ENCODE measurements at regions not wholly inside any gene's neighbourhood (a gene's known extent, or its start where the extent isn't known, plus 50 kb on each side); places are given as distances from the start of the nearest gene placed in this dataset.

DNA sequence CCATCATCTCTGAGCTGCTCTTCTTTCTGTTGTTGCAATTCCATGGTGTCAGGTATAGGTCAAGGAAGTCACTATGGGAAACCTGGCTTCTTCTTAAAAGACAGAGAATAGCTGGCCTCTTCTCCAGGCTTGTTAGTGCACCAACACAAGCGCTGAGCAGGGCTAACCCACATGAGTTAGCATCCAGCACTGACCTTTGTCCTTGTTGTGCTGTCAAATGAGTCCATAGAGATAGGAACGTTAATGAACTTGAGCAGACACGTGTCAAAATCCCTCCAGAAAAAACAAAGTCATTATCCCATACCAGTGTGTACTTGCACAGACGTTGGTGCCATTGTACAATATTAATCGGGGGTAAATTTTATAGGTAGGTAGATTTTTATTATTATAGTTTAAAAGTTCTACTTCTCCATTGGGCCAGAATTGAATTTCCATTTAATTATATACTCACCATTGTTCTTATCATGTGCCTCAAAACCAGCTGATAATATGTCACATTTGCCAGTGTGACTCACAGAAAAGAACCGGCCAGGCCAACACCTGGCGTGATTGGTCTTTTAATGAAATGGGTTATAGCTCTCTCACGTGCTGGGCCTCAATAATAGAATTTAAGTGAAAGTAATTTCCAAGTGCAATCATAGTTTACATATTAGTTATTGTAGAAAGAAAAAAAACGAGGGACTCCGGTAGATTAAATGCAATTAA is 468.8 kb upstream of the MGMT start:
- no peak for DNase-seq

DNA sequence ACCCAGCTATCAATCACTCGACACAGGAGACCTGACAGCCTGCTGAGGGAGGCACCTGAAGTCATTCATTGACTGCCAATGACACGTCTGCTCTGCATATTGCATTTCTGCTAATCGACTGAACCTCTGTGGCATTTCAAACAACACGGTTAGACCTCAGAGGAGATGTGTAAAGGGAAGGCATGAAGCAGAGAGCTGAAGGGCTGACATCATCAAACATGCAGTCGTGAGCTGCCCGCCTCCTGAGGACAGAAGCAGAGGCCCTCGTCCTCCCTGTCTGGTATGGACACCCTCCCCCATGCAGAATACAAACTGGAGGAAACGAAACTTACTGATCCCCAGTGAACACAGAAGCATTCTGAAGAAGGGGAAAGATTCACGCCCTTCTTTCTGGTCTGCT is 462.6 kb upstream of the MGMT start:
- DNase-seq: no peak

DNA sequence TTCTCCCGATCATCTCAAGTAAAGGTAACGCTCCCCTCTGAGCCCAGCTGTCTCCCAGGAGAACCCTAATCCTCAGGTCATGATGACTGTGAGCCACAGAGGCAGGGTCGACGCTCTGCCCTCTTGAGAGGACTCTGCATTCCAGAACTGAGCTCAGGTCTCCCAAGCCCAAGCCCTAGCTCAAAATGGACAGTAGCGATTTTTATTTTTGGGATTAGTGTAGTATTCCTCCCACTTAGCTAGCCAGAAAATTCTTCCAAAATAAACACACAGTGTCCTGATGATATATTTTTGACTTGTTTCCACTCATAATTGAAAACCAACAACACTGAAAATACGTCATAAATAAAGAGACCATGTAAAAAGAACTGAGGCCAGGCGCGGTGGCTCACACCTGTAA is 462.0 kb upstream of the MGMT start:
- no peak for DNase-seq

DNA sequence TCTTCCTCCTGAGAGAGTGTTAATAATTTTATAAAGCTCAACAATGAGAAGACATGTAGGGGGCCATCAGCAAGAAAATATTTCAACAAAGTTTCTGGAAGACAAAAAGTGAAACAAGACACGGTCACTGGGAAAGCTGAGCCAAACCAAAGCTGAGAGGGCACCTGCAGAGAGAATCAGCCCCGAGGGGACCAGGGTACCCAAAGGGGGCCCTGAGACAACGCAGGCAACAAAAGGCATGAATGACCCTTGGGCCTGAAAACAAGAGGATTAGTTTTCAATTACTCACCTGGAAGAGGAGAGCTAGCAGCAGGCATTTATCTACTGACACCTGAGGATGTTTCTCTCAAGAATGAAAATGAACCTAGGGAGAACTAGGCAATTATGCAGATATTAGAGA is 461.2 kb upstream of the MGMT start:
- DNase-seq: no peak

DNA sequence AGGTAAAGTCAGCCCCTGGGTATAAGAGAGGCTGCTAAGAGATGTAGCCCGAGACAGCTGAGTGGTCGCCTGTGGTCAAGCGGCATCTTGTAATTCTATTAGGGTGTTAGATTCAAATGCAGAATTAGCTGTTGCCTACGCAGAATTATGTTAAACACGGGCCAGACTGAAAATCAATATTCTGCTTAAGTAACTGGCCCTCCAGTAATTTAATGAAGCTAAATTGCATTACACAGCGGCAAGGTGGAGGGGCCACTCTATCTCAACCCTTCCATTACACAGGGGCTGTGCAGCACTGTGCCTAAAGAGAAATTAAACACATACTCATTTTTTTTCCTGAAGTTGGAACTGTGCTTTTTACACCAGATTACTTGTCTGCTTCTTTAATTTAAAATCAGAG is 448.5 kb upstream of the MGMT start:
- no peak for DNase-seq

DNA sequence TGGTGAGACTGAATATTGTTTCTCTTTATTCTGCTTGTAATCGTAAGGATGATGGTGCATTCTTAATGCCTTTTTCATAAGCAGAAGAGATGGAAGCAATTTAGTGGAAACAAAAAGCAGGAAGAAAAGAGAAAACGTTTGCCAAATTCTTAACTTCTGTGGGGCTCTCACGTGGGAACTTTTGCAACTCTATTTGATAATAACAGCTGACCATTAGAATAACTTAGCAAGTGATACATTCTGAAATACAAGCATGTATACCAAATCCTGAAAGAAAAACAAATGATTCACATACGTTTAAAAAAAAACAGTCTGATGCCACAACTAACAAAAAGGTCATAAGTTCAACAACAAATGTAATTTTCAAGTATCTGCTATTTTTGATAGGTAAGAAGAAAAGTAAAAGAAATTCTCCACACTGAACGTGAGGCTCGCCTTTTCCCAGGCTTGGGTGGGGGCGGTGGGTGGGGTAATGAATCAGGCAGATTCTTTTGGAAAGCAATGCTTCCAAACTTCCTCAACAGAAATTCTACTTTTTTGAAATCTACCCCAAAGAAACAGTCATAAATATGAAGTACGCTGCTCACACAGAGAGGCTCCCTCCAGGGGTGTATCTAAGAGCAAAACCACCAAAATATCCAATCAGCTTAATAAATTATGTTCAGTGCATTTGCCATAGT is 446.2 kb upstream of the MGMT start:
- DNase-seq: no peak

DNA sequence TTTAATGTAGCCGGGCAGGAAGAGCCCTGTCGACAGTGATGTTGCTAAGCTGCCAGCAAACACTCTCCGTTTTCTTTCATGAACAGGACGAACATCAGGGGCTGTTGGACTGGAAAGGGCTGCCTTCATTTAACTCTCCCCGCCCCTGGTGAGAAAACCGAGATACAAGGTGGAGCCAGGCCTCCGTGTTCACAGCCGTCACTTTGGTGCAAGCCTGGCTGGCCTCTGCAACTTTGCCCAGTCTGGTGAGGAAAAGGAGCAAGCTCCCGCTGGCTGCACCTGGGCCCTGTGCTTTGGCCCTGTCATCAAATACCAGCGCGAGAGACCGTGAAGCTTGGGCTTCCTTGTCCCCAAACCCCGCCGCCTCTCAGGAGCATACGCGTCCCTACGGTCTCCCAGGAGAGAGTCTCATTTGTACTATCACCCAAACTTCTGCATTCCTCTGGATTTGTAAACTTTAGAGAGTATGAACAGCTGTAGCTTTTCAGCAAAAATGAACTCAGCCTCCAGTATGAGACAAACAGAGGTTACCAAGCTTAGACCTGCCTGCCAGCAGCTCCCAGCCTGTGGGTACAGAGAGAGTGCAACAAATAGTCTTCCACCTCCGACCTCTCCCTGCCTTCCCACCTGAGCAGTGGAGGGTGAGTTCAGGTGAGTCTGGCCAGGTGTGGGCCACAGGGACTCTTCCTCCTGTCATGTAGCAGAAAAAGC is 445.3 kb upstream of the MGMT start:
- no peak for DNase-seq

DNA sequence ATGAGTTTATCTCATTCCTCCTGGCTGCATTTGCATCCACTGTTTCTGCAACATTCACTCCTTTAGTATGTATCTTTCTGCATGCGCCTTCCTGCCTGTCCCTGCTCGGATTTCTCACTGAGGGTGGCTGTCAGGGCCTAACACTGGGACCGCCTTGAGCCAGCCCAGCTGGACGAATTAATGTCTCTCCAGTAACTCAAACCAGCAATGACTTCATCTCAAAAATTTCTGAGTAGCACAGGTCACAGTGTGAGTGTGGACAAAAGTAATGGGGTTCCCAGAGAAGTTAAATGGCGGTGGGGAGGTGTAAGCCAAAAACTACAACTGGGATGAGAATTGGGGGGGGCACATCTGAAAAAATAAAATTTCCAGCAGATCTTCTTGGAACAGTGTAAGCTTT is 444.0 kb upstream of the MGMT start:
- DNase-seq: no peak

DNA sequence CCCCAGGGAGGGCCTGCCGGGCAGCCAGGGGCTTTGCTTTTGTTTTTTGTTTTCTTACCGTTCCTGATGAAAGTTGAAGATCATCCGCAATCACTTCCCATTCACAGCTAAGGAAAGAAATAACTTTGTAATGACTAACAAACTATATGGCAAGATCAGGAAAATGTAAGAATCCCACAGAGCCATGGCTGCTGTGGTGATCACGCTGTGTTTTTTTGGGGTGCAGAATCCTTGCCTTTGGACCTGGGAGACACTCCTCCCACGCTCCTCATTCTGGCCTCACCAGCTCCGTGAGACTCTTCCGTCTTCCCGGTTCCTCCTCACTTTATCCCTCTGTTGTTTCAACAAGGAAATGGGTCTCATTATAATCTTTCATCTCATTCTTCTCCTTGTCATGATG is 443.0 kb upstream of the MGMT start:
- DNase-seq: no peak

DNA sequence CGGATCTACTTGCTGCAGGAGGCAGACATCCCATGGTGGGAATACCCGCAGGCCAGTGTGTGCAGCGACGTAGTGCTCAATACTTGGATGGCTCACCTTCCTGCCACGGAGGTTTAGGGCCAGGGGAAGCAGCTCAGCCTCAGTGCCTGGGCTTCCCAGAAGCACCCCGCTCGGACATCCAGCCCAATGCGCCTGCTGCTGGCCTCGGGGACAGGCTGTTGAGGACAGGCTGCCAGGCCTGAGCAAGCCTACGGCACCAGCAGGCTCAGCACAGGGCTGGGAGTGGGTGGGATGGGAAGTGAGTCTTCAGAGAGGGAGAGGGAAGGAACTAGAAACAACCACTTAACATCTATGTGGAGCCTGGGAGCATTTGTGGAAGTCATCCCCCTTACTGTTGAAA is 441.3 kb upstream of the MGMT start:
- no peak for DNase-seq

DNA sequence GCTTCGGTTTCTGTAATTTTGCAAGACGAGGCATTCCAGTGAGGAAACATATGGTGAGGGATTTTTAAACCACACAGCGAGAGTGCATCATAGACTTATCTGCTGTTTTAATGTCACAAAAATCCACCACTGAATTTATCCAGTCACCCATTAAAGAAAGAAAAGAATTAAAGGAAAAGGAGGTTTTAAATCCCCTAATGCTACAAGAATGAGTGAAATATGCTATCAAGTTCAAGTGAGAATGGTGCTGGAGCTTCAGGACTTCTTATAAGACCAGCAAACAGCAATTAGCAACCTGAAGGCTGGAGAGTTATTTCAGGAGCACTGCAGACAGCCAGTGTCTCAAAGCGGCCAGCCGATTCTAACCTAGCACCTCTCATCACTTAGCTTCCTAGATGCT is 439.1 kb upstream of the MGMT start:
- DNase-seq: no peak

DNA sequence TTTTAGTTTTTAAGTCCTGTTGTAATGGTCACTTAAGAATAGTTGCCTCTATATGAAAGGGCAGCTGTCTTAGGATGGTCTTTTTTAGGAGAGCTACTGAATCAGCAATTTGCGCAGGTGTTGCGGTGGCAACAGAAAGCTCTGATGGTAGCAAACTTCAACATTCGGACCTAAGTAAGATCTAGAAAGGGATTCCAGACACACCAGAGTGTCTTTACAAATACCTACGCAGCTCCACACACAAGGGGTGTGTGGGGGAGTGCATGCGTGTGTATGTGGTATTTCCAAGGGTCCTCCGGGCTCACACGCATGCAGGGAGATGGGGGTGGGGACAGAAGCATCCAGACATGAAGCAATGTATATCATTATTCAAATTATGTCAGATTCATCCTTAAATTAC is 438.6 kb upstream of the MGMT start:
- no peak for DNase-seq

DNA sequence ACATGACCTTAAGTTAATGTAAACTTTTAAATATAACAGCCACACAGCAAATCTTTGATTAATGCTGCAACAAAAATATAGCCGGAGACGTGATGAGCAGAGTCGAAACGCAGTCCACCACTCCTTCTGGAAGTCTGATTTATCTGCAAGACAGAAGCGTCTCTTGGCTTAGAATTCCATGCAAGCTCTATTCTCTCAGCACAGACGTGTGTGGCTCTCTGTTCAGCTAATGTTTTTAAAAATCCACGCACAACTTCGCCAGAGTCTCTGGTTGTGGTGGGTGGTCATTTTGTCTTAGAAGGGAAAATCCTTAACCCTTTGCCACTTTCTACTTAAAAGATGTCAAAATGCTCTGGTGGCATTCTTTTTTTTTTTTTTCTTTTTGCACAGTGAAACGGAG is 438.0 kb upstream of the MGMT start:
- DNase-seq: no peak

DNA sequence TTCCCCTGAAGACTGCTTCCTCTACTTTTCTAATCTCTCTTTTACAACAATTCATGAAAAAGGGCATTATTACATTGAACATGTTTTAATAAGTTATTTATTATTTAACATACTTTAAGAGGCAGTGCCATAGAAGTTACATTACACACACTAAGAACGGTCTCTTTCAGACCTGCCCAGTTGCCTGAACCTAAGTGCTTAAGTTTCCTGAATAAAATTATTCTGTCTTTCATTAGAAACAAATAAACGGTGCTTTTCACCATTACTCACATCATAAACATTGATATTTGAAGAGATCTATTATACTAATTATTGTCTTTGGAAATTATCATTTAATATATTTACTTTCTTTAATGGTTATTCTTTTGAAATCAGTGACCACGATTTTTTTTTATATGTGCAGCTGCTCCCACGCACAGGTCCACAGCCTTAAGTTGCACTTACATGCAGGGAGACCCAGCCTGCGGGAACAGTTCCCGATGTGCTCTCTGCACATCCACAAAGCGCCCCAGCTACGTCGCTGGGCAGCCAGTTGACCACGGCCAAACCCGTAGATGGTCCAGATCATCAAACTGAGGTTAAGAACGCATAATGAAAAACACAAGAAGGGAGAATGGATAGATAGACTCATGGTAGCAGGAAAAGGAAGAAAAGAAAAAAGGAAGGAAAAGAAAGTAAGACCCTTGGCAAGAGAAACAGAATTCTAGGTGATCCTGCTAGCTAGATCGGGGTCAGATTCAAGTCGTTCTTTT is 437.0 kb upstream of the MGMT start:
- no peak for DNase-seq

DNA sequence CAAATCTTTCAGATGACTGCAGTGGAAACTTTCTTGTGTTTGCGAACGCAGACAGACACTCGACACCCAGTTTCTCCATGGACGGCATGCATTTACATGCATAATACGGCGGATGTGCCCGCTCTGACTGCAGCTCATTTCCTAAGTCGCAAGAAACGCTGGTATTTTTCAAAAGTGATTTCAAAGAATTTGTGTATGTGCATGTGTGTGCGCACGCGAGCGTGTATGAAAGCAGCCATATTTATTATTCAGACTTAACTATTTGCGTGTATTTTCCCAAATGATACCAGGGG is 436.5 kb upstream of the MGMT start:
- DNase-seq: no peak

DNA sequence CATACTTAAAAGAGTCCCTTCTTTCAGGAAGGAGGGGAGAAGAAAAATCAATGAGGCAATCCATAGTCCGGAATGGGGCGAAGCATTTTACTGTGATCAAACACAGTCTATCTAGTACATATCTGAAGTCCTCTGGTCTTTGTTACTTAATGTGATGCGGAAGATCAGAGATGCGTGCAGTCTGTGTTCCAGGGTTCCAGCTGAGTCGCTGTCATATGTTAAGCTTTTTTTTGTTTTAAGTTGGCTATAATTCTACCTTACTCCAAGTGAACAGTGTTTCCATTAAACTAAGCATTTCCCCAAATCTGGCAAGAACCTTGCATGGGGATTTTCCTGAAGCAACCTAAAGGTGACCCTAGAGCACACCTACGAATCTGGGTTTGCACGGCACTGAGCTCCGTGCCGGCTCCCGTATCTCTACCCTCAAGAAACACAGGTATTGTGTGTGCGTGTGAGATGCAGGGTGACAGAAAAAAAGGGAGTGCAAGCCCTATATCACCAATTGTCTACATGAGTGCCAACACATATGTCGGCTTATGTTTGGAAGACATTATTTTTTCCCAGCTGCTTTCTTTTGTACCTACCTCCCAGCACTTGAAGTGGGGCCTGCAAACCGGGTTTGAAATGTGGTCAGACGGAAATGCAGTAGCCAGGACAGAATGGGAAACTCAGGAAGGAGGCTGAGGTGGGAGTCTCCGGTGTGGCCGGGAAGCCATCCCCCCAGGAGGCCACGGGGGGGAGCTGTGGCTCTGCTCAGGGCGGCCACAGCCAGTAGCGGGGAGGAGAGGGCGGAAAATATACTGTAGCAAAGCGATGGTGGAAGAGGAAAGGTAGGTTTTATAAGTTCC is 435.8 kb upstream of the MGMT start:
- peak; percentile 77 for DNase-seq

DNA sequence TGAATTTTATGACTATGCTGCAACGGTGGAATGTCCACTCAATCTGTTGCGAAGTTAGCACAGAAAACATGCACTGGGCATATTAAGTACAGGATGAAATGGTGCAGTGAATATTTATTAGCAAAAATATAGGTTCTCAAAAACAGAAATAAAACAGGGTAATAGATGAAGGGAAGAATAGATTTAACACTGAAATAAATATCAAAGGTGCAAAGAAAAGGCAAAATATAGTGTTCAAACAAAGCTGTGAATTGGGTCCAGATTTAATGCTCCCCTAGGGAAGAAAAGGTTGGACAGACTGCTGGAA is 435.2 kb upstream of the MGMT start:
- no peak for DNase-seq

DNA sequence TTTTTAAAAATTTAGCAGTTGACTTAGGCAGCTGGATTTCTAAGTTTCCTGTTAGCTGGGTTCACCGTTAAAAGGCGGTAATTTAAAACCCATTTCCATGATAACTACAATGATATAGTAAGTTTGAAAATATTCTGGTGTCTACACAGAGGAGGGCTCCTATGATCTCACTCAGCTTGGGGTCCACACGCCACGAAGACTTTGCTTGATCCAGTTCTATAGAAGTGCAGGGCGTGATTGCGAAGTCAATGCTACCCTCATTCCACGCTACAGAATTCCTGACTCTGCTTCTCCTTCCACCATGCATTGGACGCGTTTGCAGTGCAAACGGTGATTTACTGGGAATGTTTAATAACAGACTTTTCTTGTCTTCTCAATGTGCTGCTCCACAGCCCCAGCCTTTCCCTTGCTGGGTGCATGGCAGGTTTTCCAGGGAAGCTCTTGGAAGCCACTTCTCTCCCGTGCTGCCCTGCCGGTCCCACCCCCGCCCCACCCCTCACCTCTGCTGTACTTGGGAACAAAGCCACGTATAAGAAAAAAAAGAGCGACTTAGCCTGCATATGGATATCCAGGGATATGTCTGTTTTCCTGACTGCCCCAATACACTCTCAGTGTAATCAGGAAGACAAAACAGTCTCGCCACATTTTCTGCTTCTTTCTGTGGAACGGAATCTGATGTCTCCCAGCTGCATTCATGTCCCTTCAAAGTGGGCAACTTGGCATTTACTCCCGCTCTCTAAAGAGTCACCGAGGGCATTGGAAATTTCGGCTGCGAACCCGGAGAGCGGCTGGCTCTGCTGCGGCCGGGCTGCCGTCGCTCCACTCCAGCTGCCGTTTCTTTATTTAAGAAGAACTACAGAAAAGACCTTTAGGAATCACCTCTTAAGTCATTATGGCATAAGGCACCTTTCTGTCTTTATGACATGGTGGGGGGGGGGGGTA is 434.4 kb upstream of the MGMT start:
- DNase-seq: no peak

DNA sequence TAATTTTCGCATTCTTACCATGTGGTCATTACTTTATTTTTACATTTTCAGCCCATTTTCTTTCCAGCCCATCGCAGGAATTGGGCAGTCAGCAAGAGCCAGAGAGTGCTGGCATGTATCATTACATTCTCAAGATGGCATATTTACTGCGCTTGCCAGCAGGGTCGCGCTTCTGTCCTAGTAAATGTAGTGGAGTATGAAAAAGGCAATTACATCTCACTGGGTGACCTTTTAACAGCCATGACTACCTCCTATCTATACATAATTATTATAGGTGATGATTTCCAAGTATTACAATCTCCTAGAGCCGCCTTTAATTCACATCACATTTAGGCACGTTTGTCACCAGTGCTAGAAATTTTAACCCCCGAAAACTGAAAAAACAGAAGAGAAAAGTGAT is 433.7 kb upstream of the MGMT start:
- DNase-seq: no peak

DNA sequence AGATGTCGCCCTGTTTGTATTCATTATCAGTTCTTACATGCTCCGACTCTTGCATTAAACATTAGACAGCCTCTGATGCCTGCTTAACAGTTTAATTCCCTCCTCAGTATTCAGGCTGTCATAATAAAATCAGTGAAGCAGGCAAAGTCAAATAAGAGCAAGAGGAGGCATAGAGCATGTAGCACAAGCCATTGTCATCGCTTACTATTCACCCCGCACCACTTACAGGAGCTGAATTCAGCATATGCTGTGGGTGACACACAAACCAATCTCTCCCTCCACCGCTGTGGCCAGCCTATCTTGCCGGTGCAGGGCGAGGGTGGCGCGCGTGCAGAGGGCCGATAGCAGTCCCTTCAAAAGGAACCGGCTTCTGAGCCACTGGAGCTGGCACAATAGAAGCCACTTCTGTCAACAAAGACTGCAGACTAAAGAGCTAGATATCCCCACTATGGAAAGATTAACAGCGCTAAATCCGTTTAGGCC is 433.2 kb upstream of the MGMT start:
- DNase-seq: no peak

DNA sequence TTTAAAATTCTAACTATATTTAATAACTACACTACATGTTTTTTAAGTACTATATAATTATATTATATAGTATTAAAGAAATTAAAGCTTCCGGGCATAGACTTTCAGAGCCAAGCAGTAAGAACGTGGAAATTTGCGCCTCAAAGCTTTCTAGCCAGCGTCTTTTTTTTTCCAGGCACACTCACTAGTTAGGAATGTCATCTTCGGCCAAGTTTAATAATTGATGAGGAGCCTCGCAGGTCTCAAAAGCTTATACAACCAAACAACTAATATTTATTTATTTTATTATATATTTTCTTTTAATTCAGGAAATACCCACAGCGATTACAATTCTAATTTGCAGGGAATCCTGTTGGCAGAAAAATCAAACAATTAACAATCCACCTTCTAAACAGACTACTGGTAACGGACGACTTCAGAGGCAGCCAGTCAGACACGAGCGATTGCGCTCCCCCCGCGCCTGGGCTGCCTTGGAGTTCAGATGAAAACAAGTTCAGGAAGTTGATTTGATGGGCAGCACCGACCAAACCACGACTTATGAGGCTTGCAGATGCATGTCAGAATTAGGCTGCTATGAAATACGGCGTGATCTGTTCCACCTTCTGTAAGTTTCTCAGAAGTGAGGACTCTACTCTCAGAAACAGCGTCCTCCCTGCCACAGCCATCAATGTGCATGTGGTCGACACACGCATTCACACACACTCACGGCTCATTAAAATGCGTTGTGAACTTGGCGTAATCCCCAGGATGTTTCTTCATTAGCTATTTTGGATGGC is 431.8 kb upstream of the MGMT start:
- DNase-seq: no peak
